Urothelium cell line (cell line): ENCODE measurements at regions not wholly inside any gene's neighbourhood (a gene's known extent, or its start where the extent isn't known, plus 50 kb on each side); places are given as distances from the start of the nearest gene placed in this dataset.
"Not testable (repeated sequence)": the region's sequence is repeated elsewhere in the genome, so short reads cannot be mapped to it uniquely, and the experiment has no call there.

Experiments
- DNase-seq: peaks from one replicate; pipeline ENCODE4 v3.0.0; 2011; ENCODE audit warnings: low spot score, mixed read lengths
- FAIRE-seq: peaks from 2 replicates; lab custom pipeline; 2011; peaks lifted over from hg19 to GRCh38; lab: Jason Lieb, UNC

- FAIRE-seq, result no peak
Observed at GRCh38 chr14:87261621-87262020, 731.4 kb downstream of the GALC start.

GRCh38 chr14:87260460-87260859, 732.5 kb downstream of the GALC start:
- no peak for FAIRE-seq
- no peak for DNase-seq

More at GRCh38 chr14:87261621-87262020, 731.4 kb downstream of the GALC start:
- DNase-seq, result no peak

GRCh38 chr14:87257421-87257820, 735.6 kb downstream of the GALC start:
- FAIRE-seq, result no peak
- no peak for DNase-seq

- DNase-seq, result no peak
- FAIRE-seq, result no peak
Observed at GRCh38 chr14:87255058-87255457, 737.9 kb downstream of the GALC start.

GRCh38 chr14:87254331-87254874, 738.6 kb downstream of the GALC start:
- FAIRE-seq, result no peak
- no peak for DNase-seq

- FAIRE-seq, DNase-seq: not testable (repeated sequence)
Observed at GRCh38 chr14:87253791-87254190, 739.2 kb downstream of the GALC start.

- no peak for FAIRE-seq
- DNase-seq, result no peak
Observed at GRCh38 chr14:87252103-87252502, 740.9 kb downstream of the GALC start.

- FAIRE-seq (no peak), DNase-seq (no peak)
Observed at GRCh38 chr14:87251011-87251410, 742.0 kb downstream of the GALC start.

- FAIRE-seq, result no peak
- no peak for DNase-seq
Observed at GRCh38 chr14:87241018-87241768, 751.8 kb downstream of the GALC start.

GRCh38 chr14:87240319-87240718, 752.7 kb downstream of the GALC start:
- not testable (repeated sequence) for FAIRE-seq

GRCh38 chr14:87233806-87234384, 759.1 kb downstream of the GALC start:
- FAIRE-seq, result no peak
- no peak for DNase-seq

More at GRCh38 chr14:87240319-87240718, 752.7 kb downstream of the GALC start:
- DNase-seq, result not testable (repeated sequence)

GRCh38 chr14:87233266-87233665, 759.7 kb downstream of the GALC start:
- no peak for DNase-seq
- no peak for FAIRE-seq

GRCh38 chr14:87231336-87232026, 761.5 kb downstream of the GALC start:
- no peak for FAIRE-seq
- DNase-seq, result no peak

GRCh38 chr14:87230726-87231125, 762.3 kb downstream of the GALC start:
- DNase-seq, result no peak

GRCh38 chr14:87229131-87229530, 763.9 kb downstream of the GALC start:
- FAIRE-seq, result no peak
- DNase-seq, result no peak

More at GRCh38 chr14:87230726-87231125, 762.3 kb downstream of the GALC start:
- no peak for FAIRE-seq

- FAIRE-seq, result no peak
- no peak for DNase-seq
Observed at GRCh38 chr14:87217023-87217422, 776.0 kb downstream of the GALC start.

GRCh38 chr14:87214558-87214957, 778.4 kb downstream of the GALC start:
- FAIRE-seq (no peak), DNase-seq (no peak)

GRCh38 chr14:87207756-87208155, 785.2 kb downstream of the GALC start:
- DNase-seq (no peak), FAIRE-seq (no peak)

- no peak for DNase-seq
- FAIRE-seq, result no peak
Observed at GRCh38 chr14:87205811-87206210, 787.2 kb downstream of the GALC start.

GRCh38 chr14:87203346-87203745, 789.6 kb downstream of the GALC start:
- FAIRE-seq, result no peak
- no peak for DNase-seq

GRCh38 chr14:87199381-87199780, 793.6 kb downstream of the GALC start:
- FAIRE-seq, result no peak
- no peak for DNase-seq
